ENCODE measurements at regions not wholly inside any gene's neighbourhood (a gene's known extent, or its start where the extent isn't known, plus 50 kb on each side); places are given as distances from the start of the nearest gene placed in this dataset.
"Not testable (repeated sequence)": the region's sequence is repeated elsewhere in the genome, so short reads cannot be mapped to it uniquely, and the experiment has no call there.

GRCh38 chrX:55326985-55327384 is 62.3 kb upstream of the PAGE3 start:
- DNase-seq, result no peak

GRCh38 chrX:55335296-55335695 is 70.6 kb upstream of the PAGE3 start:
- no peak for DNase-seq

DNA sequence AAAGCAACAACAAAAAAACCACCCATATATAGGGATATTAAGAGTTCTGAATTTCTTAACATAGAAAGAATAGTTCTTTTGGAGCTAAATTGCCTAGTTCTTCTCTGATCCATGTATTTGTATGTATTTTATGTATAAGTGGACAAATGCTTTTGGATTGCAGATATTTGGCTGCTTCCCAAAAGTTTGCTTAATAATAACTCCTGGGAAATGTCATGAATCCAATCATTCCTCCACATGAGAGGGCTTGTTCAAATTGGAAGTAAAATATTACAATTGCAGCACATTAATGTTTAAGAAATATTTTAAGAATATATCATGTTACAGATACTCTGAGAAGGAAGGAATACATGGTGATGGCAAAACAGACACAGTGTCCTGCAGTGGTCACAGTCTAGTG is 71.5 kb upstream of the PAGE3 start:
- no peak for DNase-seq

GRCh38 chrX:55340896-55341433 is 76.2 kb upstream of the PAGE3 start:
- no peak for DNase-seq

DNA sequence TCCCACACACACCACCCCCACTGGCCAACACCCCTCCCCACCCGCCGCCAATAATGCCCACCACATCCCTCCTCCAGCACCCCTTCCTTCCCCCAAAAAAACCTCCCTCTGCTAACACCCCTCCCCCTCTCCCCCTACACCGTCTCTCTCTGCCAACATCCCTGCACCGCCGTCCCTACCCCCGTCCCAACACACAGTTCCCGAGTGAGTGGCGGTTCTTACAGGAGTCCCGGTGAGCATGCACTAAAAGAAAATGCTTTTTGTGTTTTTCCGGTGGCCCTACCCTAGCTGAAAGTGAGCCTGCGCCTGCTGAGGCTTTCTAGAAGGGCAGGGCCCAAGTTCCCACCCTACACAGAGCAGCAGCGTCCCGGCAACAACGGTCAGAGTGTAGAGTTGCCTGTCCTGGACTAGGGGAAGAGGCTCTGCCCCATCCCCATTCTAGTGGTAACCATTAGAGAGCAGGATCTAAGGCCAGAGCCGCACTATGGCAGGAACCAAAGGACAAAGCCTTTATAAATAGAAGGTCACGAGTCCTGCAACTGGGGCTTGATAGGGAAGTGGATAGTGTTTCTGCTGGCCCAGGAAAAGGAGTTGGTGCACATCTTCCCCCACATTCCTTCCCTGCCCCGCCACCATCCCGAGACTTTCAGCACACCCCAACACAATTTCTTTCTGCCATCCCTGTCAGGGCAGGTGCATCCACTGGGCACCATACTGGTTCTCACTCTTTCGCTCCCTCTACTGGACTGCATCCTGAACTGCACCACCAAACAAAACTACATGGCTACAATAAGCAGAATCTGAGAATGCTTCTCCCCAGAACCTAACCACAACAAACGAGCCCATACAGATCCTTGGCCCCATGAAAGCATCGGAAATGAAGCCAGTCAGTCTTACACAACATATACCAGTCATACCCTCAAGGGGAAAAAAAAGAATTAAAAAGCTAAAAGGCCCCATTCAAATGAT is 78.1 kb upstream of the PAGE3 start:
- DNase-seq, result peak; percentile 75

GRCh38 chrX:55356609-55357008 is 91.9 kb upstream of the PAGE3 start:
- no peak for DNase-seq

DNA sequence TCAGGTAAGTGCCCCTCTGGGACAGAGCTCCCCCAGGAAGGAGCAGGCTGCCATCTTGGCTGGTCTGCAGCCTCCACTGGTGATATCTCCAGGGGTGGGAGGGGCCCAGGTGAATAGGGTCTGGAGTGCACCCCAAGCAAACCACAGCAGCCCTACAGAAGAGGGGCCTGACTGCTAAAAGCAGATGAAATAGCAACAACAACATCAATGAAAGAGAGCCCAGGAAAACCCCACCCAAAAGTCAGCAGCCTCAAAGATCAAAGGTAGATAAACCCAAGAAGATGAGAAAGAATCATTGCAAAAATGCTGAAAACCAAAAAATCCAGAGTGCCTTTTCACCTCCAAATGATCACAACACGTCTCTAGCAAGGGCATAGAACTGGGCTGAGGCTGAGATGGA is 92.5 kb upstream of the PAGE3 start:
- no peak for DNase-seq

- no peak for DNase-seq
Observed at GRCh38 chrX:55379396-55379795, 72.5 kb upstream of the MAGEH1 start.

DNA sequence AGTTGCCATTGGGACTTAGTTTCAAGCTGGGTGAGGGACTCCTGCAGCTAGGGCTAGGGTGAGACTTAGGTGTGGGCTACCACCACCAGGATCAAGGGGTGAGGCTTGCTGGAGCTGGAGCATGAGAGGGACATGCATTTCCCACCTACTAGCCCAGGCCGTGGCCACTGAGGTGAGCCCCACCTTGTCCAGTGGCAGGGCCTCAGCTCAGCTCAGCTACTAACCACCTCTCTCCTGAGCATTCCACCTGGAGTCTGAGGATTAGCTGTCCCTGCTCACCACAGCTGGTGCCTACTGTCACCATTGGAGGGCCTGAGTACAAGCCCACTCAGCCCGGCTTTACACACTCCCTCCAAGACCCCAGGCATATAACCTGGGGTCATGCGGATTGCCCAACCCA is 62.6 kb upstream of the MAGEH1 start:
- no peak for DNase-seq

DNA sequence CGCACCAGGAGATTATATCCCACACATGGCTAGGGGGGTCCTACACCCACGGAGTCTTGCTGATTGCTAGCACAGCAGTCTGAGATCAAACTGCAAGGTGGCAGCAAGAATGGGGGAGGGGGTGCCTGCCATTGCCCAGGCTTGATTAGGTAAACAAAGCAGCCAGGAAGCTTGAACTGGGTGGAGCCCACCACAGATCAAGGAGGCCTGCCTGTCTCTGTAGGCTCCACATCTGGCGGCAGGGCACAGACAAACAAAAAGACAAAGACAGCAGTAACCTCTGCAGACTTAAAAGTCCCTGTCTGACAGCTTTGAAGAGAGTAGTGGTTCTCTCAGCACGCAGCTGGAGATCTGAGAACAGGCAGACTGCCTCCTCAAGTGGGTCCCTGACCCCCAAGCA is 55.1 kb upstream of the MAGEH1 start:
- not testable (repeated sequence) for DNase-seq
